ENCODE measurements at regions not wholly inside any gene's neighbourhood (a gene's known extent, or its start where the extent isn't known, plus 50 kb on each side); places are given as distances from the start of the nearest gene placed in this dataset.

DNA sequence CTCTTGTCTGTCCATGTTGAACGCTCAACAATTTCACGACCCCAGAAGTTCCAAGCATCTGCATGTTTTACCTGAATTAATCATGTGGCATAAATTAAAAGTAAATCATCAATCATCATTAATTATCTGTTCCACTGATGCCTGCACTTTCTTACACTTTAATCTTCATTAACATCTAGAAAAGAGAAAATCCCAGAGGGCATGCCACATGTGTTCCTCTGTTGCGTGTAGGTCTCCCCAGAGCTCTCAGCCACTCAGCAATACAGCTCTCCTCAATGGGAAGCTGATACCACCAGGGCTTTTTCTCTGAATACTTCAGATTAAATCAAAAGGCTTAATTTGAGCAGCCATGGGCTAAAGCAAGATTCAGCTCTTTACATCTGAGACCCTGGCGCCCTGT, 722.4 kb upstream of the TENM3 start:
- TF ChIP-seq, protein P1, sequence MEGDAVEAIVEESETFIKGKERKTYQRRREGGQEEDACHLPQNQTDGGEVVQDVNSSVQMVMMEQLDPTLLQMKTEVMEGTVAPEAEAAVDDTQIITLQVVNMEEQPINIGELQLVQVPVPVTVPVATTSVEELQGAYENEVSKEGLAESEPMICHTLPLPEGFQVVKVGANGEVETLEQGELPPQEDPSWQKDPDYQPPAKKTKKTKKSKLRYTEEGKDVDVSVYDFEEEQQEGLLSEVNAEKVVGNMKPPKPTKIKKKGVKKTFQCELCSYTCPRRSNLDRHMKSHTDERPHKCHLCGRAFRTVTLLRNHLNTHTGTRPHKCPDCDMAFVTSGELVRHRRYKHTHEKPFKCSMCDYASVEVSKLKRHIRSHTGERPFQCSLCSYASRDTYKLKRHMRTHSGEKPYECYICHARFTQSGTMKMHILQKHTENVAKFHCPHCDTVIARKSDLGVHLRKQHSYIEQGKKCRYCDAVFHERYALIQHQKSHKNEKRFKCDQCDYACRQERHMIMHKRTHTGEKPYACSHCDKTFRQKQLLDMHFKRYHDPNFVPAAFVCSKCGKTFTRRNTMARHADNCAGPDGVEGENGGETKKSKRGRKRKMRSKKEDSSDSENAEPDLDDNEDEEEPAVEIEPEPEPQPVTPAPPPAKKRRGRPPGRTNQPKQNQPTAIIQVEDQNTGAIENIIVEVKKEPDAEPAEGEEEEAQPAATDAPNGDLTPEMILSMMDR (IDR thresholded peaks at IDR 0.05 in 4 of 5, conservative IDR thresholded peaks at IDR 0.05 in 1 of 5) = no peak
- no peak for TF ChIP-seq POLR2A (IDR thresholded peaks at IDR 0.05)

Measured in gastrocnemius medialis (tissue), 4 donors.